Effector memory CD4-positive, alpha-beta T cell (primary cell): ENCODE measurements at regions not wholly inside any gene's neighbourhood (a gene's known extent, or its start where the extent isn't known, plus 50 kb on each side); places are given as distances from the start of the nearest gene placed in this dataset.

Source experiments
- DNase-seq, 3 donors: peaks; one replicate each; pipeline ENCODE4 v3.0.0-alpha.2; 2020
- H3K27ac ChIP-seq: 2 replicates; pipeline ENCODE4 v1.7.0; 2013; ENCODE audit warnings: mild to moderate bottlenecking, low read length, moderate library complexity; ENCODE audit not compliant: insufficient read depth, poor library complexity, severe bottlenecking
- H3K27me3 ChIP-seq: replicated peaks from 2 replicates; pipeline ENCODE4 v1.7.0; 2013; ENCODE audit warnings: mild to moderate bottlenecking, low read length; ENCODE audit not compliant: insufficient read depth, control insufficient read depth, poor library complexity, severe bottlenecking
- H3K36me3 ChIP-seq: 2 replicates; pipeline ENCODE4 v1.7.0; 2013; ENCODE audit warnings: mild to moderate bottlenecking, low read length, moderate library complexity; ENCODE audit not compliant: control insufficient read depth, insufficient read depth
- H3K4me1 ChIP-seq: 2 replicates; pipeline ENCODE4 v1.7.0; 2013; ENCODE audit warnings: low read length, mild to moderate bottlenecking; ENCODE audit not compliant: control insufficient read depth, insufficient read depth, poor library complexity, severe bottlenecking
- H3K4me3 ChIP-seq: 2 replicates; pipeline ENCODE4 v1.7.0; 2013; ENCODE audit warnings: low read length, low read depth, mild to moderate bottlenecking; ENCODE audit not compliant: insufficient read depth, poor library complexity, severe bottlenecking
- H3K9me3 ChIP-seq: 2 replicates; pipeline ENCODE4 v1.7.0; 2013; ENCODE audit warnings: mild to moderate bottlenecking, low read length, moderate library complexity; ENCODE audit not compliant: control insufficient read depth

GRCh38 chr2:206887745-206888144 lies 51.6 kb upstream of the CPO start:
- Histone ChIP-seq H3K9me3 (no peaks in the 10 kb centered on the region), H3K27me3 (no peaks in the 10 kb centered on the region), H3K36me3 (no peaks in the 10 kb centered on the region), H3K4me3 (no peak overlapping the region), H3K27ac (no peak overlapping the region), H3K4me1 (no peaks in the 10 kb centered on the region)
- no peak for DNase-seq
